HepG2 (cell line): ENCODE measurements at regions not wholly inside any gene's neighbourhood (a gene's known extent, or its start where the extent isn't known, plus 50 kb on each side); places are given as distances from the start of the nearest gene placed in this dataset.

Source experiments
- ATAC-seq: fragments of 200-7000 bp; cut with Tn5 transposase; 3 replicates; pipeline ENCODE4 v1.9.1; 2020; ENCODE audit warnings: mild to moderate bottlenecking, moderate library complexity
- BruUV-seq: library from RNA; stranded (reverse); fragments of 400-500 nt; replicated peaks from 2 replicates; lab custom pipeline; 2021; lab: Mats Ljungman, UMichigan
- CTCF ChIA-PET: fragments of 300-600 bp; formaldehyde crosslinking; extraction: SDS; loops from one replicate; lab custom pipeline; 2021; ENCODE audit warnings: low total read pairs, inconsistent platforms, low intra/inter-chr PET ratio; lab: Yijun Ruan, JAX
- POLR2A ChIA-PET: fragments of 350-600 bp; sonication (Branson Sonifier 250); formaldehyde crosslinking; loops from one replicate; lab custom pipeline; 2020; ENCODE audit warnings: antibody characterized with exemption, inconsistent platforms; lab: Yijun Ruan, JAX
- DNase-seq: peaks from one replicate; pipeline ENCODE4 v3.0.0-alpha.2; 2015; ENCODE audit warnings: low spot score
- FAIRE-seq: peaks from 3 replicates; lab custom pipeline; 2011; peaks lifted over from hg19 to GRCh38; lab: Jason Lieb, UNC
- H2AFZ ChIP-seq: one replicate; pipeline ENCODE4 v1.6.1; 2011; ENCODE audit warnings: low read length, inconsistent platforms
- H3K27ac ChIP-seq: fragments of 300-600 bp; 3 replicates; pipeline ENCODE4 v1.8.0; 2011; ENCODE audit warnings: mixed run types, mild to moderate bottlenecking, mixed read lengths, low read length, inconsistent platforms; ENCODE audit not compliant: insufficient read depth; ENCODE audit errors: extremely low read length
- H3K27me3 ChIP-seq, 2 experiments: fragments of 200-600 bp in 1 of 2; 2 replicates in 1 of 2; 3 replicates in 1 of 2; pipeline versions ENCODE4 v1.6.0 to v1.8.0; 2011; ENCODE audit warnings: low read length in 2 of 2, mild to moderate bottlenecking in 2 of 2, moderate library complexity in 2 of 2, inconsistent platforms in 1 of 2; ENCODE audit not compliant: insufficient read depth in 2 of 2, control insufficient read depth in 1 of 2
- H3K36me3 ChIP-seq, 2 experiments: fragments of 200-600 bp in 1 of 2; replicated peaks in 1 of 2; 2 replicates in 1 of 2; 3 replicates in 1 of 2; pipeline versions ENCODE4 v1.5.1 to v1.8.0; 2011; ENCODE audit warnings: low read length in 2 of 2, inconsistent platforms in 1 of 2; ENCODE audit not compliant: insufficient read depth in 2 of 2, control insufficient read depth in 1 of 2
- H3K4me1 ChIP-seq: 2 replicates; pipeline ENCODE4 v1.5.1; 2012; ENCODE audit warnings: low read length, inconsistent platforms; ENCODE audit not compliant: insufficient read depth
- H3K4me2 ChIP-seq: 2 replicates; pipeline ENCODE4 v1.6.0; 2011; ENCODE audit warnings: low read depth, low read length, inconsistent platforms
- H3K4me3 ChIP-seq, 3 experiments: fragments of 200-600 bp in 1 of 3; sonication (generic), shearing (Covaris generic) in 1 of 3; replicated peaks in 1 of 3; 2 replicates each; pipeline ENCODE4 v1.5.1; 2011 to 2016; ENCODE audit warnings: low read length in 3 of 3, inconsistent platforms in 2 of 3, low read depth in 2 of 3, mild to moderate bottlenecking in 2 of 3, control low read depth in 1 of 3, mixed read lengths in 1 of 3; ENCODE audit not compliant: insufficient read depth in 1 of 3
- H3K79me2 ChIP-seq: one replicate; pipeline ENCODE4 v1.6.1; 2011; ENCODE audit warnings: low read length, inconsistent platforms; ENCODE audit not compliant: insufficient read depth
- H3K9ac ChIP-seq: 2 replicates; pipeline ENCODE4 v1.6.0; 2011; ENCODE audit warnings: mild to moderate bottlenecking, low read depth, low read length, inconsistent platforms; ENCODE audit not compliant: insufficient read depth
- H3K9me3 ChIP-seq: 2 replicates; pipeline ENCODE4 v1.5.1; 2012; ENCODE audit warnings: mild to moderate bottlenecking, low read length
- H4K20me1 ChIP-seq: 2 replicates; pipeline ENCODE4 v1.6.0; 2011; ENCODE audit warnings: inconsistent platforms, mild to moderate bottlenecking, low read length, moderate library complexity; ENCODE audit not compliant: insufficient read depth
- GTF3A ChIP-seq: sonication (generic); formaldehyde crosslinking; conservative IDR thresholded peaks from 2 replicates; pipeline ENCODE4 v1.4.0; 2020; ENCODE audit warnings: mild to moderate bottlenecking, missing genetic modification reagents
- TMF1 ChIP-seq: sonication (generic); formaldehyde crosslinking; IDR thresholded peaks from 2 replicates; pipeline ENCODE4 v1.8.1; 2022; ENCODE audit warnings: low read depth, missing genetic modification reagents
- ZBTB14 ChIP-seq: sonication (generic); formaldehyde crosslinking; IDR thresholded peaks from 2 replicates; pipeline ENCODE4 v1.4.0; 2020; ENCODE audit warnings: missing genetic modification reagents
- ZKSCAN1 ChIP-seq: fragments of 150-350 bp; IDR thresholded peaks from 2 replicates; pipeline ENCODE4 v1.6.1; 2014; ENCODE audit warnings: low read length
- ZNF446 ChIP-seq: sonication (generic); formaldehyde crosslinking; IDR thresholded peaks from 2 replicates; pipeline ENCODE4 v1.5.0; 2020; ENCODE audit warnings: mild to moderate bottlenecking, missing genetic modification reagents
- ZNF605 ChIP-seq: sonication (generic); formaldehyde crosslinking; IDR thresholded peaks from 2 replicates; pipeline ENCODE4 v1.8.0; 2022; ENCODE audit warnings: mild to moderate bottlenecking, missing genetic modification reagents
- ZNF616 ChIP-seq: sonication (generic); formaldehyde crosslinking; IDR thresholded peaks from 2 replicates; pipeline ENCODE4 v1.5.0; 2020; ENCODE audit warnings: low read depth, mild to moderate bottlenecking, missing genetic modification reagents
- WGBS: methylation state at CpG from one replicate; pipeline ENCODE4 v1.1.6; 2017; ENCODE audit warnings: low lambda C conversion rate; 5-methylcytosine and 5-hydroxymethylcytosine counted together
- in situ Hi-C: cut with HindIII; loops from 2 replicates; pipeline ENCODE4 v1.10.0; 2017; ENCODE audit warnings: low pct_unique_long_range_greater_than_20kb; ENCODE audit not compliant: extremely low pct_ligation_motif_present
- intact Hi-C: fragments of 100-400 bp; cut with micrococcal nuclease; formaldehyde crosslinking; loops from one replicate; pipeline ENCODE4 v1.10.0; 2022; ENCODE audit not compliant: unreplicated experiment

GRCh38 chrY:19856474-19857135, 112.1 kb upstream of the KDM5D start:
- in situ Hi-C loops (no loop called here), intact Hi-C loops (no loop called here)
- Histone ChIP-seq H3K4me3 (no peak overlapping the region), H4K20me1 (no peaks in the 10 kb centered on the region), H2AFZ (no peak overlapping the region), H3K36me3 (no peaks in the 10 kb centered on the region), H3K4me2 (no peak overlapping the region), H3K4me1 (no peaks in the 10 kb centered on the region), H3K27ac (no peak overlapping the region), H3K9ac (no peak overlapping the region), H3K9me3 (no peaks in the 10 kb centered on the region), H3K79me2 (no peaks in the 10 kb centered on the region), H3K27me3 (no peaks in the 10 kb centered on the region)
- no peak for FAIRE-seq
- no TSS peak for BruUV-seq
- WGBS, result 40% methylated on average over 3 of the region's 3 CpGs
- TF ChIP-seq ZNF446 (no peak), TMF1 (CRISPR knock-in tag) (no peak), ZBTB14 (no peak), ZNF605 (CRISPR knock-in tag) (no peak)
- no peak for ATAC-seq
- DNase-seq, result no peak
- ChIA-PET POLR2A (no interaction called here), CTCF (no interaction called here)

- no peaks in the 10 kb centered on the region for H3K4me1 ChIP-seq
- H4K20me1 ChIP-seq, result no peaks in the 10 kb centered on the region
- POLR2A ChIA-PET, result no interaction called here
- no peaks in the 10 kb centered on the region for H3K36me3 ChIP-seq
- H3K9me3 ChIP-seq, result peaks cover 27% of the 10 kb centered on the region
- ATAC-seq (no peak), DNase-seq (no peak), FAIRE-seq (no peak)
- CTCF ChIA-PET, result no interaction called here
- in situ Hi-C loops, result no loop called here
- H3K27ac ChIP-seq, result no peak overlapping the region
- no peaks in the 10 kb centered on the region for H3K27me3 ChIP-seq
- H3K9ac ChIP-seq, result no peak overlapping the region
- BruUV-seq, result no TSS peak
- no peak overlapping the region for H3K4me3 ChIP-seq
- 0% methylated on average over 1 of the region's 1 CpG for WGBS
- H3K79me2 ChIP-seq, result no peaks in the 10 kb centered on the region
- intact Hi-C loops, result no loop called here
- no peak overlapping the region for H3K4me2 ChIP-seq
- TF ChIP-seq ZKSCAN1 (no peak), GTF3A (CRISPR knock-in tag) (no peak), ZNF616 (peak; percentile 99)
- TF ChIP-seq, all 625 proteins: peak for 1
- H2AFZ ChIP-seq, result no peak overlapping the region
Observed at GRCh38 chrY:19842972-19843371, 98.4 kb upstream of the KDM5D start.
